GM12878 (cell line): ENCODE measurements at regions not wholly inside any gene's neighbourhood (a gene's known extent, or its start where the extent isn't known, plus 50 kb on each side); places are given as distances from the start of the nearest gene placed in this dataset.

Experiments
- NFYB ChIP-seq: IDR thresholded peaks from 2 replicates; pipeline ENCODE4 v1.6.1; 2011; ENCODE audit warnings: low read depth, mild to moderate bottlenecking, low read length, improper control_type of control experiment, moderate library complexity; ENCODE audit not compliant: insufficient read depth
- RCOR1 ChIP-seq: conservative IDR thresholded peaks from 2 replicates; pipeline ENCODE4 v1.6.1; 2012; ENCODE audit warnings: low read depth, low read length, improper control_type of control experiment
- SIN3A ChIP-seq: IDR thresholded peaks from 2 replicates; pipeline ENCODE4 v1.6.1; 2012; ENCODE audit warnings: low read depth, low read length, improper control_type of control experiment
- SMC3 ChIP-seq: IDR thresholded peaks from 2 replicates; pipeline ENCODE4 v1.6.1; 2011; ENCODE audit warnings: low read length, improper control_type of control experiment, borderline replicate concordance
- SUPT20H ChIP-seq: IDR thresholded peaks from 2 replicates; pipeline ENCODE4 v1.6.1; 2011; ENCODE audit warnings: low read depth, mild to moderate bottlenecking, low read length, moderate library complexity, borderline replicate concordance; ENCODE audit not compliant: control insufficient read depth
- YY1 ChIP-seq: IDR thresholded peaks from 2 replicates; pipeline ENCODE4 v1.6.1; 2011; ENCODE audit warnings: low read depth, mild to moderate bottlenecking, low read length
- ZBTB40 ChIP-seq: fragments of 450-650 bp; IDR thresholded peaks from 2 replicates; pipeline ENCODE4 v1.6.1; 2016; ENCODE audit warnings: mild to moderate bottlenecking, moderate library complexity, borderline replicate concordance
- ZNF274 ChIP-seq: IDR thresholded peaks from one replicate; pipeline ENCODE4 v1.8.0; 2011; ENCODE audit not compliant: insufficient read length, insufficient read depth

- no peak for TF ChIP-seq YY1
- TF ChIP-seq SUPT20H, result no peak
- TF ChIP-seq NFYB, result no peak
- TF ChIP-seq SIN3A, result no peak
- TF ChIP-seq SMC3, result no peak
- no peak for TF ChIP-seq RCOR1
- no peak for TF ChIP-seq ZNF274
- peak; percentile 72 for TF ChIP-seq ZBTB40
Observed at GRCh38 chr14:61140872-61141271, 140.3 kb downstream of the TMEM30B start.
